GM12878 (cell line): ENCODE measurements at regions not wholly inside any gene's neighbourhood (a gene's known extent, or its start where the extent isn't known, plus 50 kb on each side); places are given as distances from the start of the nearest gene placed in this dataset.

Experiments used
- ATAC-seq: fragments of 200-7000 bp; cut with Tn5 transposase; 3 replicates; pipeline ENCODE4 v1.9.1; 2020; ENCODE audit warnings: mild to moderate bottlenecking, moderate library complexity
- BruUV-seq: library from RNA; stranded (reverse); fragments of 400-500 nt; replicated peaks from 2 replicates; lab custom pipeline; 2021; lab: Mats Ljungman, UMichigan
- CTCF ChIA-PET: fragments of 300-600 bp; sonication (Branson Sonifier 250); formaldehyde crosslinking; extraction: SDS; loops from one replicate; lab custom pipeline; 2021; ENCODE audit warnings: inconsistent platforms; lab: Yijun Ruan, JAX
- POLR2A ChIA-PET: fragments of 350-600 bp; formaldehyde crosslinking; extraction: SDS; loops from one replicate; lab custom pipeline; 2021; ENCODE audit warnings: inconsistent platforms; lab: Charles Lee
- RAD21 ChIA-PET: fragments of 300-600 bp; sonication (Branson Sonifier 250); formaldehyde crosslinking; loops from one replicate; lab custom pipeline; 2023; ENCODE audit warnings: antibody characterized with exemption; ENCODE audit not compliant: unreplicated experiment; lab: Charles Lee
- SMC1A ChIA-PET: fragments of 300-600 bp; sonication (Branson Sonifier 250); formaldehyde crosslinking; loops from one replicate; lab custom pipeline; 2023; ENCODE audit not compliant: unreplicated experiment, uncharacterized antibody; lab: Charles Lee
- DNase-seq: peaks from one replicate; pipeline ENCODE4 v3.0.0-alpha.2; 2011; ENCODE audit warnings: low read depth, low spot score
- FAIRE-seq: peaks from 3 replicates; lab custom pipeline; 2011; peaks lifted over from hg19 to GRCh38; lab: Jason Lieb, UNC
- H2AFZ ChIP-seq: 2 replicates; pipeline ENCODE4 v1.6.0; 2011; ENCODE audit warnings: low read depth, low read length, control low read depth; ENCODE audit not compliant: control insufficient read depth
- H3K27ac ChIP-seq: 2 replicates; pipeline ENCODE4 v1.5.1; 2011; ENCODE audit warnings: control low read depth; ENCODE audit not compliant: control insufficient read depth, insufficient read depth
- H3K27me3 ChIP-seq, 2 experiments: replicated peaks in 1 of 2; 2 replicates each; pipeline versions ENCODE4 v1.6.0 to v1.6.1; 2011; ENCODE audit warnings: low read length in 1 of 2; ENCODE audit not compliant: control insufficient read depth in 2 of 2, insufficient read depth in 2 of 2
- H3K36me3 ChIP-seq, 2 experiments: 2 replicates each; pipeline ENCODE4 v1.5.1; 2011; ENCODE audit warnings: low read length in 1 of 2; ENCODE audit not compliant: control insufficient read depth in 2 of 2, insufficient read depth in 2 of 2
- H3K4me1 ChIP-seq: 2 replicates; pipeline ENCODE4 v1.6.1; 2011; ENCODE audit warnings: mild to moderate bottlenecking, low read length, moderate library complexity, mixed read lengths; ENCODE audit not compliant: control insufficient read depth, insufficient read depth
- H3K4me2 ChIP-seq: 2 replicates; pipeline ENCODE4 v1.6.0; 2011; ENCODE audit warnings: control low read depth; ENCODE audit not compliant: control insufficient read depth, insufficient read depth
- H3K4me3 ChIP-seq: fragments of 200-600 bp; sonication (generic); 2 replicates; pipeline ENCODE4 v1.5.1; 2016
- H3K79me2 ChIP-seq: 2 replicates; pipeline ENCODE4 v1.6.0; 2011; ENCODE audit warnings: low read length; ENCODE audit not compliant: control insufficient read depth, insufficient read depth
- H3K9ac ChIP-seq: 2 replicates; pipeline ENCODE4 v1.8.0; 2011; ENCODE audit warnings: low read length, control low read depth, mixed read lengths; ENCODE audit not compliant: control insufficient read depth, insufficient read depth
- H3K9me3 ChIP-seq: replicated peaks from 3 replicates; pipeline ENCODE4 v1.5.1; 2011; ENCODE audit warnings: mild to moderate bottlenecking, low read length; ENCODE audit not compliant: control insufficient read depth, insufficient read depth
- H4K20me1 ChIP-seq: 2 replicates; pipeline ENCODE4 v1.6.0; 2011; ENCODE audit not compliant: control insufficient read depth, insufficient read depth
- ATF7 ChIP-seq: fragments of 450-650 bp; IDR thresholded peaks from 2 replicates; pipeline ENCODE4 v1.6.1; 2016; ENCODE audit warnings: low read depth, mild to moderate bottlenecking
- EZH2 ChIP-seq: IDR thresholded peaks from 2 replicates; pipeline ENCODE4 v1.6.1; 2012; ENCODE audit warnings: low read depth, mild to moderate bottlenecking, control low read depth, inconsistent platforms, low read length, borderline replicate concordance; ENCODE audit not compliant: control insufficient read depth
- FOXK2 ChIP-seq: fragments of 450-650 bp; IDR thresholded peaks from 2 replicates; pipeline ENCODE4 v1.6.1; 2017; ENCODE audit warnings: mild to moderate bottlenecking, moderate library complexity
- TCF7 ChIP-seq: IDR thresholded peaks from 2 replicates; pipeline ENCODE4 v1.6.1; 2014; ENCODE audit warnings: antibody characterized with exemption, borderline replicate concordance
- ZBTB40 ChIP-seq: fragments of 450-650 bp; IDR thresholded peaks from 2 replicates; pipeline ENCODE4 v1.6.1; 2016; ENCODE audit warnings: mild to moderate bottlenecking, moderate library complexity, borderline replicate concordance
- WGBS: methylation state at CpG from one replicate; pipeline ENCODE4 v1.1.6; 2016; ENCODE audit warnings: low lambda C conversion rate; ENCODE audit not compliant: insufficient replicate concordance, insufficient coverage; ENCODE audit errors: missing lambda C conversion rate; 5-methylcytosine and 5-hydroxymethylcytosine counted together
- in situ Hi-C: fragments of 300-500 bp; cut with MboI; formaldehyde crosslinking; loops from 9 replicates; pipeline ENCODE4 v1.14.3; 2018; ENCODE audit warnings: mixed read lengths
- intact Hi-C: fragments of 100-400 bp; cut with micrococcal nuclease; formaldehyde crosslinking; loops from one replicate; pipeline ENCODE4 v1.14.2; 2022; ENCODE audit not compliant: unreplicated experiment

GRCh38 chr4:176569301-176569700, 223.4 kb downstream of the VEGFC start (continued):
- no peak for TF ChIP-seq ZBTB40
- TF ChIP-seq ATF7, result no peak

GRCh38 chr4:176571206-176571605, 221.5 kb downstream of the VEGFC start:
- in situ Hi-C loops, result no loop called here
- ChIA-PET SMC1A (no interaction called here), RAD21 (no interaction called here), CTCF (no interaction called here)
- BruUV-seq, result no TSS peak
- no peaks in the 10 kb centered on the region for H4K20me1 ChIP-seq
- no peak overlapping the region for H3K4me3 ChIP-seq
- TF ChIP-seq EZH2 (no peak), TCF7 (no peak), FOXK2 (no peak)
- TF ChIP-seq, all 136 proteins: peak for 0
- H3K27ac ChIP-seq, result no peak overlapping the region
- H3K9me3 ChIP-seq, result no peaks in the 10 kb centered on the region
- no peaks in the 10 kb centered on the region for H3K36me3 ChIP-seq
- no peaks in the 10 kb centered on the region for H3K4me1 ChIP-seq
- no peak overlapping the region for H3K9ac ChIP-seq
- no peaks in the 10 kb centered on the region for H3K79me2 ChIP-seq
- POLR2A ChIA-PET, result no interaction called here
- no peak for FAIRE-seq
- H3K27me3 ChIP-seq, result no peaks in the 10 kb centered on the region; a peak in 1 of 4 replicates
- intact Hi-C loops, result no loop called here
- no peak for DNase-seq
- ATAC-seq, result no peak
- no peak overlapping the region for H2AFZ ChIP-seq
- WGBS, result 24% methylated on average over 6 of the region's 6 CpGs
- no peak overlapping the region for H3K4me2 ChIP-seq
